ENCODE measurements at regions not wholly inside any gene's neighbourhood (a gene's known extent, or its start where the extent isn't known, plus 50 kb on each side); places are given as distances from the start of the nearest gene placed in this dataset.

DNA sequence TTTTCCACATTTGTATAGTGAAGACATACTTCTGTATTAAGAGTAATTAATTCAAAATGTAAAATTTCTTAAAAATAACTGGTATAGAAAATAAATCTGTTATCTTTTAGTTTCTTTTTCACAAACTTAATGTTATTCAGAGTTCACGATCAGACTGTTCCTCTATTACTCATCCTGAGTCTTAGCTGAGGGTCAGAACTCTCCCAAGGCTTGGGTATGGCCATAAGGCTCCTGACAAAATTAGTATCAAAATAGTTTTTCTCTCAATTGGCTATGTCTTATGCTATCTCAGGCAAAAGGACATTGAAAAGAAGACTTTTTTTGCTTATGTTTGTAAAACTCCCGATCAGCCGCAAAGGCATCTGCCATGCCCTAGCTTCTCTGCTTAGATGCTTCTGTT lies 56.1 kb upstream of the NAB1 start:
- TF ChIP-seq, protein P1, sequence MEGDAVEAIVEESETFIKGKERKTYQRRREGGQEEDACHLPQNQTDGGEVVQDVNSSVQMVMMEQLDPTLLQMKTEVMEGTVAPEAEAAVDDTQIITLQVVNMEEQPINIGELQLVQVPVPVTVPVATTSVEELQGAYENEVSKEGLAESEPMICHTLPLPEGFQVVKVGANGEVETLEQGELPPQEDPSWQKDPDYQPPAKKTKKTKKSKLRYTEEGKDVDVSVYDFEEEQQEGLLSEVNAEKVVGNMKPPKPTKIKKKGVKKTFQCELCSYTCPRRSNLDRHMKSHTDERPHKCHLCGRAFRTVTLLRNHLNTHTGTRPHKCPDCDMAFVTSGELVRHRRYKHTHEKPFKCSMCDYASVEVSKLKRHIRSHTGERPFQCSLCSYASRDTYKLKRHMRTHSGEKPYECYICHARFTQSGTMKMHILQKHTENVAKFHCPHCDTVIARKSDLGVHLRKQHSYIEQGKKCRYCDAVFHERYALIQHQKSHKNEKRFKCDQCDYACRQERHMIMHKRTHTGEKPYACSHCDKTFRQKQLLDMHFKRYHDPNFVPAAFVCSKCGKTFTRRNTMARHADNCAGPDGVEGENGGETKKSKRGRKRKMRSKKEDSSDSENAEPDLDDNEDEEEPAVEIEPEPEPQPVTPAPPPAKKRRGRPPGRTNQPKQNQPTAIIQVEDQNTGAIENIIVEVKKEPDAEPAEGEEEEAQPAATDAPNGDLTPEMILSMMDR (IDR thresholded peaks at IDR 0.05; ENCODE audit: control extremely low read depth in 1 of 3, insufficient read depth in 1 of 3, low read depth in 1 of 3, low read length in 3 of 3), result no peak
- TF ChIP-seq HDAC2 (IDR thresholded peaks at IDR 0.05; ENCODE audit: borderline replicate concordance in 1 of 2, low read depth in 2 of 2, low read length in 2 of 2), result no peak
- TF ChIP-seq POLR2A (IDR thresholded peaks at IDR 0.05; ENCODE audit: control extremely low read depth in 1 of 2, low read depth in 2 of 2, low read length in 2 of 2), result no peak

Measured in H1 (cell line).